ENCODE measurements at regions not wholly inside any gene's neighbourhood (a gene's known extent, or its start where the extent isn't known, plus 50 kb on each side); places are given as distances from the start of the nearest gene placed in this dataset.
"Not testable (repeated sequence)": the region's sequence is repeated elsewhere in the genome, so short reads cannot be mapped to it uniquely, and the experiment has no call there.

- no peak overlapping the region for H3K4me3 ChIP-seq (ENCODE audit: low read depth, low read length)
- H3K36me3 ChIP-seq (ENCODE audit: control insufficient read depth, insufficient read depth, low read length) = no peaks in the 10 kb centered on the region
- DNase-seq (ENCODE audit: low read depth) = no peak
- ChIA-PET POLR2A (no interaction called here), CTCF (no interaction called here)
- H3K27me3 ChIP-seq (ENCODE audit: control insufficient read depth, insufficient read depth, low read length) = no peaks in the 10 kb centered on the region
- TF ChIP-seq, protein P1, sequence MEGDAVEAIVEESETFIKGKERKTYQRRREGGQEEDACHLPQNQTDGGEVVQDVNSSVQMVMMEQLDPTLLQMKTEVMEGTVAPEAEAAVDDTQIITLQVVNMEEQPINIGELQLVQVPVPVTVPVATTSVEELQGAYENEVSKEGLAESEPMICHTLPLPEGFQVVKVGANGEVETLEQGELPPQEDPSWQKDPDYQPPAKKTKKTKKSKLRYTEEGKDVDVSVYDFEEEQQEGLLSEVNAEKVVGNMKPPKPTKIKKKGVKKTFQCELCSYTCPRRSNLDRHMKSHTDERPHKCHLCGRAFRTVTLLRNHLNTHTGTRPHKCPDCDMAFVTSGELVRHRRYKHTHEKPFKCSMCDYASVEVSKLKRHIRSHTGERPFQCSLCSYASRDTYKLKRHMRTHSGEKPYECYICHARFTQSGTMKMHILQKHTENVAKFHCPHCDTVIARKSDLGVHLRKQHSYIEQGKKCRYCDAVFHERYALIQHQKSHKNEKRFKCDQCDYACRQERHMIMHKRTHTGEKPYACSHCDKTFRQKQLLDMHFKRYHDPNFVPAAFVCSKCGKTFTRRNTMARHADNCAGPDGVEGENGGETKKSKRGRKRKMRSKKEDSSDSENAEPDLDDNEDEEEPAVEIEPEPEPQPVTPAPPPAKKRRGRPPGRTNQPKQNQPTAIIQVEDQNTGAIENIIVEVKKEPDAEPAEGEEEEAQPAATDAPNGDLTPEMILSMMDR (IDR thresholded peaks at IDR 0.05; ENCODE audit: insufficient read depth, low read depth, low read length) = no peak
Measured at GRCh38 chr5:91754990-91755389, 371.9 kb upstream of the ARRDC3 start.

- H3K36me3 ChIP-seq (ENCODE audit: control insufficient read depth, insufficient read depth, low read length); H3K4me3 ChIP-seq (ENCODE audit: low read depth, low read length); POLR2A ChIA-PET; DNase-seq (ENCODE audit: low read depth); H3K27me3 ChIP-seq (ENCODE audit: control insufficient read depth, insufficient read depth, low read length); CTCF ChIA-PET: not testable (repeated sequence)
Measured at GRCh38 chr5:91744470-91744869, 361.4 kb upstream of the ARRDC3 start.

DNA sequence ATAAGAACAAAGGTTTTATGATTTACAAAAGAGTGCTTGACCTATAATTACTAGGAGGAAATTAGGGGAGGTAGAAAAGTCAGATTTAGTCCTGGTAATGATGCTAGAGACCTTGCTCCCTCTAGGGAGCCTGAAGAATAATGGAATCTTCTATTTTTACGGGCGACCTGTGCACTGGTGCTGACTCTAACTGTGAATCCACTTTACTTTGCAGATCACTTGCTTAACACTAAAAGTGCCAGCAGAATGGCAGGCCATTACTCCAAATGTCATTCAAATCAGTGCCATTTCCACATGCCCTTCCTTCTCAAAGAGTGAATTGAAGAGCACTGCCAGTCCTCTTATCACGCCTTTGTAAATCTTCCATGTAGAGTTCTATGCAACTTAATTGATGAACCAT is 359.4 kb upstream of the ARRDC3 start:
- POLR2A ChIA-PET = no interaction called here
- TF ChIP-seq, protein P1 (IDR thresholded peaks at IDR 0.05; ENCODE audit: insufficient read depth, low read depth, low read length) = no peak
- H3K36me3 ChIP-seq (ENCODE audit: control insufficient read depth, insufficient read depth, low read length) = no peaks in the 10 kb centered on the region
- H3K4me3 ChIP-seq (ENCODE audit: low read depth, low read length) = no peak overlapping the region
- DNase-seq (ENCODE audit: low read depth) = no peak
- CTCF ChIA-PET = no interaction called here
- no peaks in the 10 kb centered on the region for H3K27me3 ChIP-seq (ENCODE audit: control insufficient read depth, insufficient read depth, low read length)

- DNase-seq (ENCODE audit: low read depth) = no peak
- TF ChIP-seq, protein P1 (IDR thresholded peaks at IDR 0.05; ENCODE audit: insufficient read depth, low read depth, low read length) = no peak
- POLR2A ChIA-PET = no interaction called here
- Histone ChIP-seq H3K27me3 (ENCODE audit: control insufficient read depth, insufficient read depth, low read length) (no peaks in the 10 kb centered on the region), H3K4me3 (ENCODE audit: low read depth, low read length) (no peak overlapping the region), H3K36me3 (ENCODE audit: control insufficient read depth, insufficient read depth, low read length) (no peaks in the 10 kb centered on the region)
- CTCF ChIA-PET = no interaction called here
Measured at GRCh38 chr5:91741764-91742505, 358.8 kb upstream of the ARRDC3 start.

- Histone ChIP-seq H3K4me3 (ENCODE audit: low read depth, low read length) (no peak overlapping the region), H3K27me3 (ENCODE audit: control insufficient read depth, insufficient read depth, low read length) (no peaks in the 10 kb centered on the region), H3K36me3 (ENCODE audit: control insufficient read depth, insufficient read depth, low read length) (no peaks in the 10 kb centered on the region)
- TF ChIP-seq, protein P1 (IDR thresholded peaks at IDR 0.05; ENCODE audit: insufficient read depth, low read depth, low read length) = no peak
- CTCF ChIA-PET = no interaction called here
- POLR2A ChIA-PET = no interaction called here
- DNase-seq (ENCODE audit: low read depth) = no peak
Measured at GRCh38 chr5:91730026-91730425, 346.9 kb upstream of the ARRDC3 start.

GRCh38 chr5:91727463-91727862 is 344.3 kb upstream of the ARRDC3 start:
- H3K36me3 ChIP-seq (ENCODE audit: control insufficient read depth, insufficient read depth, low read length) = no peaks in the 10 kb centered on the region
- TF ChIP-seq, protein P1 (IDR thresholded peaks at IDR 0.05; ENCODE audit: insufficient read depth, low read depth, low read length) = no peak
- no peak for DNase-seq (ENCODE audit: low read depth)
- CTCF ChIA-PET = no interaction called here
- POLR2A ChIA-PET = no interaction called here
- H3K27me3 ChIP-seq (ENCODE audit: control insufficient read depth, insufficient read depth, low read length) = no peaks in the 10 kb centered on the region
- no peak overlapping the region for H3K4me3 ChIP-seq (ENCODE audit: low read depth, low read length)
